CD4-positive, alpha-beta T cell (primary cell): ENCODE measurements at regions not wholly inside any gene's neighbourhood (a gene's known extent, or its start where the extent isn't known, plus 50 kb on each side); places are given as distances from the start of the nearest gene placed in this dataset.

Source experiments
- ATAC-seq: fragments of 200-7000 bp; cut with Tn5 transposase; one replicate; pipeline ENCODE4 v1.10.0; 2022; ENCODE audit warnings: mild to moderate bottlenecking; ENCODE audit not compliant: poor library complexity
- CTCF ChIA-PET: fragments of 350-600 bp; sonication (Branson Sonifier 250); formaldehyde crosslinking; loops from one replicate; lab custom pipeline; 2021; ENCODE audit warnings: antibody characterized with exemption, inconsistent platforms; lab: Charles Lee
- POLR2A ChIA-PET: fragments of 350-600 bp; sonication (Branson Sonifier 250); formaldehyde crosslinking; loops from one replicate; lab custom pipeline; 2021; ENCODE audit warnings: antibody characterized with exemption, inconsistent platforms; lab: Charles Lee
- DNase-seq, 14 experiments: peaks; one replicate each; pipeline ENCODE4 v3.0.0-alpha.2; 2013 to 2020; ENCODE audit warnings: mixed read lengths in 2 of 14
- H3K27ac ChIP-seq, 2 donors: one replicate each; pipeline versions ENCODE4 v1.5.1 to v1.7.0; 2013; ENCODE audit warnings: low read length in 2 of 2, low read depth in 1 of 2, mild to moderate bottlenecking in 1 of 2
- H3K27me3 ChIP-seq, 2 experiments: 1 replicate in 1 of 2; 2 replicates in 1 of 2; pipeline versions ENCODE4 v1.6.1 to v1.7.0; 2013; ENCODE audit warnings: low read length in 2 of 2, control low read depth in 1 of 2, mild to moderate bottlenecking in 1 of 2, moderate library complexity in 1 of 2; ENCODE audit not compliant: insufficient read depth in 2 of 2, control insufficient read depth in 1 of 2
- H3K36me3 ChIP-seq: one replicate; pipeline ENCODE4 v1.6.1; 2013; ENCODE audit warnings: low read length, control low read depth; ENCODE audit not compliant: insufficient read depth
- H3K4me1 ChIP-seq: one replicate; pipeline ENCODE4 v1.6.1; 2013; ENCODE audit warnings: low read length, control low read depth; ENCODE audit not compliant: insufficient read depth
- H3K4me3 ChIP-seq: one replicate; pipeline ENCODE4 v1.5.1; 2013; ENCODE audit warnings: mild to moderate bottlenecking, low read length, moderate library complexity
- H3K9me3 ChIP-seq, 2 experiments: 1 replicate in 1 of 2; 2 replicates in 1 of 2; pipeline versions ENCODE4 v1.6.1 to v1.7.0; 2013; ENCODE audit warnings: low read length in 2 of 2, mild to moderate bottlenecking in 2 of 2, control low read depth in 1 of 2, moderate library complexity in 1 of 2; ENCODE audit not compliant: control insufficient read depth in 1 of 2, insufficient read depth in 1 of 2
- H3K27ac Mint-ChIP-seq: one replicate; pipeline ENCODE4 v1.8.0; 2020; ENCODE audit warnings: mixed read lengths
- H3K27me3 Mint-ChIP-seq: one replicate; pipeline ENCODE4 v1.8.0; 2021; ENCODE audit warnings: mixed read lengths
- H3K36me3 Mint-ChIP-seq: one replicate; pipeline ENCODE4 v1.8.0; 2021; ENCODE audit warnings: low read depth, mixed read lengths
- H3K4me1 Mint-ChIP-seq: one replicate; pipeline ENCODE4 v1.8.0; 2021; ENCODE audit warnings: low read depth, mixed read lengths
- H3K4me3 Mint-ChIP-seq: one replicate; pipeline ENCODE4 v1.8.0; 2020; ENCODE audit warnings: mild to moderate bottlenecking, mixed read lengths
- H3K9me3 Mint-ChIP-seq: one replicate; pipeline ENCODE4 v1.8.0; 2020; ENCODE audit warnings: mixed read lengths
- intact Hi-C, 2 experiments: fragments of 100-400 bp; cut with DNase I in 1 of 2; cut with micrococcal nuclease in 1 of 2; formaldehyde crosslinking; loops; one replicate each; pipeline versions ENCODE4 v1.15.1 to v1.9.0; 2023 to 2025; cut with DNase I, micrococcal nuclease
- TF ChIP-seq, protein P1 (sequence below): fragments of 200-600 bp; IDR thresholded peaks from one replicate; pipeline ENCODE4 v1.8.0; 2022; ENCODE audit warnings: antibody characterized with exemption, mild to moderate bottlenecking

DNA sequence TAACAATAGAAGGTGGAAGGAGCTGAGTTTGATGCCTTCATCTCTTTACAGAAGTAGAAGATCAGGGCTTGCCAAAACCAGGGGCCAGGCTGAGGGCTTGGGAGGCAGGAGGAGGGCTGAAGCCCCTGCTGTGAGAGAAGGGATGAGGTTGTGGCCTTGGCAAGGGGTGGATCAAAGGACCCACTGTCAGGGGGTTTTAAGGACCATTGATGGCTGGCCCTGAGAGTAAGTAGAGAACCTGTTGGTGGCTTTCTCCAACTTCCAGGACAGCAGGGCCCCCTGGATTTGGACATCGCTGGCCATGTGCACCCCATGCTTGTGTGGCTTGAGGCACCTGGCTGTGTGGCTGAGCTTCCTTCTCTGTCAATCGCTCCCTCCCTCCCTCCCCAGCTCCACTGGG lies 927.7 kb downstream of the TBC1D22A start:
- peaks cover 4% of the 10 kb centered on the region for H3K27me3 Mint-ChIP-seq

DNA sequence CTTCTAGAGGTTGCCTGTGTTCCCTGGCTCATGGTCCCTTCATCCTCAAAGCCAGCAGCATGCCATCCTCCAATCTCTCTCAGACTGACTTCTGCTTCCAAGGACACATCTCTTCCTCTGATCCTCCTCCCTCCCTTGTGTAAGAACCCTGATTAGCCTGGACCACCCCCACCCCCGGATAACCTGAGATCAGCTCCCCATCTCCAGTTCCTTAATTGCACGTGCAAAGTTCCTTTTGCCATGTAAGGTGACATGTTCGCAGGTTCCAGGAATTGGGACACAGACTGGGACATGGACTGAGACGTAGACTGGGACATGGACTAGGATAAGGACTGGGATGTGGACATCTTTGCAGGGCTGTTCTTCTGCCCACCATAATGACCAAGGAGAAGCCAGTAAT lies 925.3 kb downstream of the TBC1D22A start:
- Histone ChIP-seq H3K27ac (no peak overlapping the region), H3K4me1 (no peaks in the 10 kb centered on the region), H3K4me3 (no peak overlapping the region), H3K36me3 (no peaks in the 10 kb centered on the region), H3K27me3 (peaks cover 0 to 2% of the 10 kb centered on the region in 2 experiments), H3K9me3 (peaks cover 10 to 14% of the 10 kb centered on the region in 2 experiments)
- TF ChIP-seq, protein P1, sequence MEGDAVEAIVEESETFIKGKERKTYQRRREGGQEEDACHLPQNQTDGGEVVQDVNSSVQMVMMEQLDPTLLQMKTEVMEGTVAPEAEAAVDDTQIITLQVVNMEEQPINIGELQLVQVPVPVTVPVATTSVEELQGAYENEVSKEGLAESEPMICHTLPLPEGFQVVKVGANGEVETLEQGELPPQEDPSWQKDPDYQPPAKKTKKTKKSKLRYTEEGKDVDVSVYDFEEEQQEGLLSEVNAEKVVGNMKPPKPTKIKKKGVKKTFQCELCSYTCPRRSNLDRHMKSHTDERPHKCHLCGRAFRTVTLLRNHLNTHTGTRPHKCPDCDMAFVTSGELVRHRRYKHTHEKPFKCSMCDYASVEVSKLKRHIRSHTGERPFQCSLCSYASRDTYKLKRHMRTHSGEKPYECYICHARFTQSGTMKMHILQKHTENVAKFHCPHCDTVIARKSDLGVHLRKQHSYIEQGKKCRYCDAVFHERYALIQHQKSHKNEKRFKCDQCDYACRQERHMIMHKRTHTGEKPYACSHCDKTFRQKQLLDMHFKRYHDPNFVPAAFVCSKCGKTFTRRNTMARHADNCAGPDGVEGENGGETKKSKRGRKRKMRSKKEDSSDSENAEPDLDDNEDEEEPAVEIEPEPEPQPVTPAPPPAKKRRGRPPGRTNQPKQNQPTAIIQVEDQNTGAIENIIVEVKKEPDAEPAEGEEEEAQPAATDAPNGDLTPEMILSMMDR, result no peak
- POLR2A ChIA-PET, result no interaction called here
- Mint-ChIP-seq H3K27ac (no peak overlapping the region), H3K27me3 (peaks cover 4% of the 10 kb centered on the region), H3K4me1 (no peaks in the 10 kb centered on the region), H3K4me3 (no peak overlapping the region), H3K36me3 (no peaks in the 10 kb centered on the region), H3K9me3 (peaks cover 7% of the 10 kb centered on the region)
- ATAC-seq (no peak), DNase-seq (no peak)
- CTCF ChIA-PET, result no interaction called here
- intact Hi-C loops, result no loop called here

More for the DNA sequence above, 927.7 kb downstream of the TBC1D22A start:
- Mint-ChIP-seq H3K36me3 (no peaks in the 10 kb centered on the region), H3K9me3 (no peaks in the 10 kb centered on the region), H3K27ac (no peak overlapping the region), H3K4me1 (no peaks in the 10 kb centered on the region), H3K4me3 (no peak overlapping the region)
- peaks cover 0 to 8% of the 10 kb centered on the region in 2 experiments for H3K9me3 ChIP-seq
- ATAC-seq, result no peak
- TF ChIP-seq, protein P1, result no peak
- H3K27ac ChIP-seq, result no peak overlapping the region
- no peak overlapping the region for H3K4me3 ChIP-seq
- ChIA-PET POLR2A (no interaction called here), CTCF (no interaction called here)
- no peaks in the 10 kb centered on the region for H3K36me3 ChIP-seq
- peaks cover 0 to 2% of the 10 kb centered on the region in 2 experiments for H3K27me3 ChIP-seq
- DNase-seq, result no peak
- intact Hi-C loops, result no loop called here
- H3K4me1 ChIP-seq, result no peaks in the 10 kb centered on the region

DNA sequence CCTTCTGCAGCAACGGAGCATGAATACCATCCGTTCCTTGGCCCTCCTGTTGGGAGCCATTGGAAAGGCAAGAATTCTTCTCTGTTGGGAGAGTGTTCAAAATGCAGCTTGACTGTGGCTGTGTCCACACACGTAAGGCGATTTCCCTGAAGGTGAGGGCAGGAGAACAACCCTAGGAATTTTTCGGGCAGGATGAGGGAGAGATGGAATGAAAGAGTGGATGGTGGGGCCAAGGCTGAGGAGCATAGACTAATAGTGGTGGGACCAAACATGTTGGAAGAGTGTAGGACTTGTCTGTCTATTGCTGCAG lies 924.9 kb downstream of the TBC1D22A start:
- TF ChIP-seq, protein P1, result no peak
- Histone ChIP-seq H3K9me3 (peaks cover 10 to 16% of the 10 kb centered on the region in 2 experiments), H3K4me1 (no peaks in the 10 kb centered on the region), H3K27ac (no peak overlapping the region), H3K4me3 (no peak overlapping the region), H3K27me3 (peaks cover 0 to 2% of the 10 kb centered on the region in 2 experiments), H3K36me3 (no peaks in the 10 kb centered on the region)
- Mint-ChIP-seq H3K9me3 (peaks cover 7% of the 10 kb centered on the region), H3K36me3 (no peaks in the 10 kb centered on the region), H3K27me3 (peaks cover 4% of the 10 kb centered on the region), H3K4me3 (no peak overlapping the region), H3K4me1 (no peaks in the 10 kb centered on the region), H3K27ac (no peak overlapping the region)
- ATAC-seq, result no peak
- CTCF ChIA-PET, result no interaction called here
- POLR2A ChIA-PET, result no interaction called here
- DNase-seq, result no peak
- intact Hi-C loops, result no loop called here
